ENCODE measurements at regions not wholly inside any gene's neighbourhood (a gene's known extent, or its start where the extent isn't known, plus 50 kb on each side); places are given as distances from the start of the nearest gene placed in this dataset.

- TF ChIP-seq, protein P1, sequence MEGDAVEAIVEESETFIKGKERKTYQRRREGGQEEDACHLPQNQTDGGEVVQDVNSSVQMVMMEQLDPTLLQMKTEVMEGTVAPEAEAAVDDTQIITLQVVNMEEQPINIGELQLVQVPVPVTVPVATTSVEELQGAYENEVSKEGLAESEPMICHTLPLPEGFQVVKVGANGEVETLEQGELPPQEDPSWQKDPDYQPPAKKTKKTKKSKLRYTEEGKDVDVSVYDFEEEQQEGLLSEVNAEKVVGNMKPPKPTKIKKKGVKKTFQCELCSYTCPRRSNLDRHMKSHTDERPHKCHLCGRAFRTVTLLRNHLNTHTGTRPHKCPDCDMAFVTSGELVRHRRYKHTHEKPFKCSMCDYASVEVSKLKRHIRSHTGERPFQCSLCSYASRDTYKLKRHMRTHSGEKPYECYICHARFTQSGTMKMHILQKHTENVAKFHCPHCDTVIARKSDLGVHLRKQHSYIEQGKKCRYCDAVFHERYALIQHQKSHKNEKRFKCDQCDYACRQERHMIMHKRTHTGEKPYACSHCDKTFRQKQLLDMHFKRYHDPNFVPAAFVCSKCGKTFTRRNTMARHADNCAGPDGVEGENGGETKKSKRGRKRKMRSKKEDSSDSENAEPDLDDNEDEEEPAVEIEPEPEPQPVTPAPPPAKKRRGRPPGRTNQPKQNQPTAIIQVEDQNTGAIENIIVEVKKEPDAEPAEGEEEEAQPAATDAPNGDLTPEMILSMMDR (IDR thresholded peaks at IDR 0.05; ENCODE audit: low read depth, low read length) = no peak
- no peak for TF ChIP-seq EZH2phosphoT487 (IDR thresholded peaks at IDR 0.05; ENCODE audit: low read depth)
Observed at GRCh38 chr21:16956824-16957223, 556.0 kb upstream of the CXADR start.
